HG03064 (cell line): ENCODE measurements at regions not wholly inside any gene's neighbourhood (a gene's known extent, or its start where the extent isn't known, plus 50 kb on each side); places are given as distances from the start of the nearest gene placed in this dataset.
"Not testable (repeated sequence)": the region's sequence is repeated elsewhere in the genome, so short reads cannot be mapped to it uniquely, and the experiment has no call there.

Experiments used
- ATAC-seq: cut with Tn5 transposase; IDR thresholded peaks from one replicate; pipeline ENCODE4 v1.9.1; 2021; ENCODE audit warnings: low read depth; ENCODE audit not compliant: unreplicated experiment

DNA sequence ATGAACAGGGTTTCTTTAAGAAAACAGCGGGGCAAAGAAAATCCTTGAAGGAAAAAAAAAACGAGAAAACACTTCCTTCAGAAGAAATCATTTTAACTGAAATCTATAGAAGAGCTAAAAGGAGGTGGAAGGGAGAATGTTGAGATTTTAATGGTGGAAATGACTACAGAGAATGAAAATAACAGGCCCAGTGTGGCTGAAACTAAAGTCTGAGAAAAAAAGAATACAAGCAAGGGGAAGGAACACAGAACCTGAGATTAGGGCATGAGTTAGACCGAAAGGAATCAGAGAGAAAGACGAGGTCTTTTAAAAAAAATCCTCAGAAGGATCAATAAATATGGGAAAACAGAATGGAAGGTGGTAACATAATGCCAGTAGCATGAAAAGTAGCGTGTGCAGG is 1230.0 kb upstream of the TENM3 start:
- ATAC-seq, result no peak

- no peak for ATAC-seq
Observed at GRCh38 chr4:181017038-181017437, 1226.2 kb upstream of the TENM3 start.

GRCh38 chr4:181018472-181018871 is 1224.7 kb upstream of the TENM3 start:
- no peak for ATAC-seq

- ATAC-seq, result no peak
Observed at GRCh38 chr4:181018913-181019312, 1224.3 kb upstream of the TENM3 start.

DNA sequence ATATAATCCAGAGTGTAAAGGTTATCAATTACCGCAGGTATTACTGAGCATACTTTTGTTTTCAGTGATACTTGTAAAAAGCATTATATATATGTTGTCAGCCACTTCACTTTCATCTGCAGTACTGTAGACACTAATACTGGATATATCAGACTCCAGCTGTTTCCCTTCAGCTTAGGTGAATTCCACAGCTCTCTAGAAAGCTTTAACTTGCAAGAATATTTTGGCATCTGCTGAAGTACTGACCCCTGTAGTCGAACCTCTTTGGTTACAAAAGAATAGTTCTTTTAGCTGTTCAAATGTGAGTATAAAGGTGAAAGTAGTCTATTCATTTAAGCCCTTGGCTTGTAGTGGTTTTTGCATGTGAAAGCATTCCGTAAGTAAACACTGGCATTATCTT is 1222.7 kb upstream of the TENM3 start:
- no peak for ATAC-seq

DNA sequence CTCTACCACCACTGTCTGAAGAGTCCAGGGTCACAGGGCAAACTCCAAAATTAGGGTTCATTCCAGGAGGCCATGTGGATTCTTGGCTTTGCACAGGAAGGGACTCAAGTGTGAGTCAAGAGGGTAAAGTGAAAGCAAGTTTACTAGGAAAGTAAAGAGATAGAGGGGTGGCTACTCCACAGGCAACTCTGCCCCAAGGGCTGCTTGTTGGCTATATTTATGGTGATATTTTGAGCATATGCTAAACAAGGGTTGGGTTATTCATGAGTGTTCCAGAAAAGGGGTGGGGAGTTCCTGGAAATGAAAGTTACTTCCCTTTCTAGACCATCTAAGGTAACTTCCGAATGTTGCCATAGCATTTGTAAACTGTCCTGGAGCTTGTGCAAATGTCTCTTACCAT is 1222.0 kb upstream of the TENM3 start:
- no peak for ATAC-seq

DNA sequence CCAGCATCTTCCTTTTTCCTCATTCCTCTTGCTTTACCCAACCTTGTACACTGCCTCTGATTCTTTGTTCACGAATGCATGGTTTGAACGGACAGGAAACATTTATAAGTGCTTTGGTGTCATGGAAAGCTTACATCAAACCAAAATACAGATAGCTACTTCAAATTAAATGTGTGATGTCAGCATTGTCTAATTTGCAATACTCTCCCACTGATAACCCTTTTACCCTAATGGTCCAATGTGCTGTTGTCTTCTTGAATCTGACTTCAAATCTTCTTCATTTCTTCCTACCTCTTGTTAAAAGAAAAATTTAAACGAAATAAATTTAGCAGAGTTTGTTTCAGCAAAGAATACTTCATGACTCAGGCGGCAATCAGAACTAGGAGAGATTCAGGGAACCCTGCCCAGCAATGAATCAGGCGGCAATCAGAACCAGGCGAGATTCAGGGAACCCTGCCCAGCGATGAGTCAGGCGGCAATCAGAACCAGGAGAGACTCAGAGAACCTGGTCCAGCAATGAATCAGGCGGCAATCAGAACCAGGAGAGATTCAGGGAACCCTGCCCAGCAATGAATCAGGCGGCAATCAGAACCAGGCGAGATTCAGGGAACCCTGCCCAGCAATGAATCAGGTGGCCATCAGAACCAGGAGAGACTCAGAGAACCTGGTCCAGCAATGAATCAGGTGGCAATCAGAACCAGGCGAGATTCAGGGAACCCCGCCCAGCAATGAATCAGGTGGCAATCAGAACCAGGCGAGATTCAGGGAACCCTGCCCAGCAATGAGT is 1212.9 kb upstream of the TENM3 start:
- not testable (repeated sequence) for ATAC-seq

GRCh38 chr4:181030961-181031360 is 1212.2 kb upstream of the TENM3 start:
- ATAC-seq, result no peak

DNA sequence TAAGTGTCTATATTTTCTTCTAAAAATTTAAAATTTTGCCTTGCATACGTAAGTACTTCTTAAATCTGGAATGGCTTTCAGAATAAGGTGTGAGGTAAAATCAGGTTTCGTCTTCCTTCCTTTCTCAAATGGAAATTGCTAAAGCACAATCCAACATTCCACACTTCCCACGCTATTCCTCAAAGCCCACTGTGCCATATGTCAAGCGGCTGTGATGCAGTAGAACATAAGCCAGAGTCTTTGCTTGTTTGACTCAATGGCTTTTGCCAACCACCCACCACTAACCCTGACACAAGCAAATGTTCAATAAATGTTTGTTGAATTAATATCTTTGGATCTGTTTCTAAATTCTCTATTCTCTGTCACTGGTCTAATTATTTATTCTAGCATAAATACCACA is 1199.7 kb upstream of the TENM3 start:
- ATAC-seq, result no peak

DNA sequence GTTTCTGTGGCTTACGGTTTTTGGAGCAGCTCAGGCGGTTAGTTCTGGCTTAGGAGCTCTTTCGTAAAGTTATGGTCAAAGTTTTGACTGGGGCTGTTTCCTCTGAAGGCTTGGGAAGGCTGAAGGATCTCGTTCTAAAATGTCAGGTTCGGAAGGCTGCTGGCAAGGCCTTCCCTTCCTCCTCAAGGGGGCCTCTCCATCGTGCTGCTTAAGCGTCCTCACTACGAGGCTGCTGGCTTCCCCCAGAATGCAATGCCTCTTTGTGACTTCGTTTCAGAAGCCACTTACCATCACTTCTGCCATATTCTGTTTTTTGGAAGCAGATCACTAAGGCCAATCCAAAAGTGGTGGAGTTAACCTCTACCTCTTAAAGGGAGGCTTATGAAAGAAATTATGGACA is 1196.4 kb upstream of the TENM3 start:
- no peak for ATAC-seq

DNA sequence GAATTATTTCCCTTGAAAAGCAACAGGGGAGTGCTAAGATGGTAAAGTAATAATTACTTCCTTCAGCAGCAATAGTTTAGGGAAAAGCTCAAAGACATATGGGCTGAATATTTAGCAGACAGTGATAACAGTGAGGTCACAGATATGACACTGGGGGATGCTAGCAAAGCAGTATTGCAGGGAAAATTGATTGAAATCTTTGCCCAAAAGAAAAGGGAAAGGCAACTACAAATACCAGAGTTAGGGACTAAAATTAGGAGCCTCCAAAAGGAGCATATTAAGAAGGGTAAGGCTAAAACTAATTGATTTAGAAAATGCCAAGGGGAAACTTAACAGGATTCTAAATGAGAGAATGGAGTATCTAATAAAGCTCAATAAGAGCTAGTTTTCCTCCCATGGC is 1191.3 kb upstream of the TENM3 start:
- no peak for ATAC-seq

DNA sequence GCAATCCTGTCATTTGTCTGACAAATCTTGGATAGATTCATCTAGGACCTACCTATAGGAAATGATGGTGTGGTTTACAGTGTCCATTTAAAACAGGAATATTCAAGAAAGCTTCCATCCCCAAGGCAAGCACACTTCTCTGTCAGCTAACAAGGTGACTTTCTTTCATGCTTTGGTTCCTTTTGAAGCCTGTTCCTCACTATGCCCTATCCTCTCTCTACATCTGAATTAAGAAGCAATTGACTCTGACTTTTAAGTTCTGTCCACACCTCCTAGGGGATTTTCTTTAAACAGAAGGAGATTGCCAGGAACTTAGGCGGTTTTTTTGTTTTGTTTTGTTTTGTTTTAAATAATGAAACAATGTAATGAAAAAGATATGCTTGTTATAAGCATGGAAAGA is 1181.4 kb upstream of the TENM3 start:
- ATAC-seq, result no peak

GRCh38 chr4:181063212-181063611 is 1180.0 kb upstream of the TENM3 start:
- ATAC-seq, result no peak

DNA sequence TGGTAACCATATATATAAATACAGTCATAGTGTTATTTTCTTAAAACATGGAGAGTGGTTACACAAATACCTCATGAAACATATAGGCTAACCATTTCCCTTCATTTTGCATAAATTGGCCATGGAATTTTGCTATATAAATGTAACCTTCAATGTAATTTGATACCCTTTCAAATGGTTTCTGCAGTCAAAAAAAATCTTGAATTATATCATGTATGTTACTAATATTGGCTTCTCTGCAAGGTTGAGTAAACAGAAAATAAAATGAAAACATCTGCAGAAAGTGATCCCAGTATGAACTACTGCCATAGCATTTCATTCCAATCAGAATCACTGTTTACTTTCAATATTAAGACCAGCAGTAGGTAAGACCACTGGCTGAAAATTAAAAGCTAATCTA is 1165.9 kb upstream of the TENM3 start:
- ATAC-seq, result no peak

GRCh38 chr4:181078196-181078595 is 1165.0 kb upstream of the TENM3 start:
- no peak for ATAC-seq

DNA sequence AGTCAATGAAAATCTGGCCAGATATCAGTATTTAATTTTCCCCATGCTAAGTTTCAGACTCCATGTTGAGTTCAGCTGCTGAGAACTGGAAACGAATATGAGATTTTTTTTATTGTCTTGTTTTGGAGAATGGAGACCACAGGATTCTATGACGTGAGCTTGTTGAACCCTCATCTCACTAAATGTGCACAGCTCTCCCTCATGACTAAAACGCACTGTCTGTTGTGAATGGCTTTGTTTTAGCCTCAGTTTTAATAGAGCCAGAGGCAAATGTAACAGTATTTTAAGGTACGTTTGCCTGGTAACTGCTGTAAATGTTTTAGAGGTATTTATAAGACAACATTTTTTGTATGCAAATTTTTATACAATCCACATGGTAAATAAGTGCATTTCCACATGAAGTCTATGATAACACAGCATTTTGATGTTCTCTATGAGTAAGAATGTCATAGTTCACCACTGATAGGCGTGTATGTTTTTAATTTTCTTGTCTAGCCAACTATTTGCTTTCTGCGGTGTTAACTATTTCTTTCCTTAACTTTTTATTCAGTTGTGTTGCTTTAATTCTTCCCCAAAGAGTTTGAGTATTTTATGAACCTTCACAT is 1159.3 kb upstream of the TENM3 start:
- ATAC-seq, result no peak

- no peak for ATAC-seq
Observed at GRCh38 chr4:181085557-181085956, 1157.6 kb upstream of the TENM3 start.

DNA sequence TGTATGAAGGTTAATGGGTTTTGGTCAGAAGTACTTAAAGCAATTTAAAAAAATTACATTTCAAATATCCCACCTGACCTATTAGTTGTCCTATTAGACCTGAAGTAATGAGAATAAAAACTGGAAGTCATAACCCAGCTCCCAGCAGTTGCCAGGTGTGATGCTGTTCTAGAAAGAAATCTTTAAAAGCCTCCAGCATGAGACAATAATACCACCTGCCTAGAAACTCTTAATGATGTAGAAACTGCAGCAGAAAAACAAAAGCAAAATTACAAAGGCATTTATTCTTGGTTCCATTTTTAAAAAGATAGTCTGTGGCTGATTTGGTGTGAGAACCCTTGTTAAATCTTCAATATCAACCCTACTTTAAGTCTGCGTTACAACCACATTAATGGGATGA is 1137.7 kb upstream of the TENM3 start:
- no peak for ATAC-seq

GRCh38 chr4:181106398-181106797 is 1136.8 kb upstream of the TENM3 start:
- no peak for ATAC-seq

DNA sequence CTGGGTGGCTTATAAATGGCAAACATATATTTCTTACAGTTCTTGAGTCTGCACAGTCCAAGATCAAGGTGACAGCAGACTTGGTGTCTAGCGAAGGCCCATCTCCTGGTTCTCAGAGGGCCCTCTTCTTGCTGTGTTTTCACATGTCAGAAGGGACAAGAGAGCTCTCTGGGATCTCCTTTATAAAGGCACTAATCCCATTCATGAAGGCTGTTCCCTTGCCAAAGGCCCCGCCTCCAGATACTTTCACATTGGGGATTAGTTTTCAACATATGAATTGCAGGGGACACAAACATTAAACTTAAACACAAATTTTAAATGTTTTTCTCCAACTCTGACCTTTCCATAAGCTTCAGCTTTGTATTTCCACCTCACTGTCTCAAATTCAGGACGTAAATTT is 1135.0 kb upstream of the TENM3 start:
- no peak for ATAC-seq

DNA sequence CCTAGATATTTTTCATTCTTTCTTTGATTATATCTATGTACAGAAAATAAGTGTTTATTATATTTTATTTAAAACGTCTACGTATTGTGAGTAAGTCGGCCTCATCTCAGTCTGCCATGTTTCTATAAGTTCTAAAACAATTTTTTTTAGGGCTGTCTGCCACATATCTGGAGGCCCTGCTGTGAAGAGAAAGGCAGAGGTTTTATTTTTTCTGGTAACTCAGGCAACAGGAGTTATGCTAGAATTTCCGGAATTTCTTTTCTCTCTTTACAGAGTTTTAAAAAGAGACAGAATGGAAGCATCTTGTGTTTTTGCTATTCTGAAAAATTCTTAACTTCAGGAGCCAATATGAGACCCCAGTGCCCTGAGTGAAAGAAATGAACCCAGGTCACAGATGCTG is 1124.0 kb upstream of the TENM3 start:
- ATAC-seq, result no peak

DNA sequence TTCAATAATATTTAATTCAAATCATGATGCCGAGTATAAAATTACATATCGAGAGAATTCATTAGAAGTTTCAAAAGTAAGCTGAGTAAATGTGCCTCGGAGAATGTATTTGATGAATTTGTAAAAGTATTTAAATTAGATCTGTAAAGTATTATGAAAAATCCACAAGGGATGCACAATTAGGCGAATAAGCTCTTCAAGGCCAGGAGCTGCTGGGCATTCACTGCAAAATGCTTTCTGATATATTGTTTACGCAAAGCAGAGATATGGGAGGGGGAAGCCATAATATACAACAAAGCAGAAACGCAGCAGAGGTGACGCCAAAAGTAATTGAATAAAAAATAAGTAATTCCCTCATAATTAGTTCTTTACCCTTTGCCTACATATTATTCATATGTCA is 1121.5 kb upstream of the TENM3 start:
- ATAC-seq, result no peak
